ENCODE measurements at regions not wholly inside any gene's neighbourhood (a gene's known extent, or its start where the extent isn't known, plus 50 kb on each side); places are given as distances from the start of the nearest gene placed in this dataset.
"Not testable (repeated sequence)": the region's sequence is repeated elsewhere in the genome, so short reads cannot be mapped to it uniquely, and the experiment has no call there.

DNA sequence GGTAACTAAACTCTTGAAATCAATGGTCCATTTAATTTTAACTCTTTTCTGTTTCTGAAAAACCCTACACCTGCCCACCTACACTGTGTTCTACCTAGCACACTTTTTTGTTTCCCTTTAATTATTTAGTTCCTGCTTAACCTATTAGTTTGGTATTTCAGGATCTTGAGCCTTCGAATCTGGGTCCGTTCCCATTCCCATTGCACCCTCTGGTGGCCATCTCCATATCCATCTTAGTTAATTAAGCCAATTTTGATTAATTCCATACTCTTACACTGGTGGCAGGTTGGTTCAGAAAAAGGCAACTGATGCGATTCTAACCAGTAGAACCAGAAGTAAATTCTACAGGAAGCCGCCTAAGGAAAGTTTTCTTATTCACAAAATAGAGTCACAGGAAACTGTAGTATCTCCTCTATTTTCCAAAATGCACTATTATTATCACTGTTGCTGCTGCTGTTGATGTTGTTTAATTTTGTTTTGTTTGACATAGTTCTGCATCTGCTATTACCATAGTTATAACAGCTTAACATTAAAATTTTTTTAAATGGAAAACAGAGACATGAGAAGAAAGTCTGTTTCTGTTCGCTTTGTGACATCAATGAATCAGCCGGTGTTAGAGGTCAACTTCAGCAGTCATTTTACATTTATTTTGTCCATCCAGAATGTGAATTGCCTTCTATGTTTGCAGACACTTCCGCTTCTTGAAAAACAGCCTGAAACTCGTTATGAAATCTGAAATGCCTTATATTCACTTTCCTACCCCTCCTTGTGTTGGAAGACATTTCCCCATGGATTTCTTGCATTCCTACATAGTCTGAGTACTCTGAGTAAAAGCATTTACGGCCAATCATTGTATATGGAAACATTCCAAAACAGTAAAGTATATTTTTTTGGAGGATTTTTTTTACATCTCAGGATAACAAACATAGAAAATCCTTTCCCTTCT, 115.5 kb upstream of the NCAM2 start:
- H3K27me3 ChIP-seq (ENCODE audit: control insufficient read depth, insufficient read depth, low read length), result no peaks in the 10 kb centered on the region
- H3K27ac ChIP-seq (ENCODE audit: low read depth, low read length), result no peak overlapping the region
- no peak overlapping the region for H3K4me3 ChIP-seq (ENCODE audit: low read length)
- no peaks in the 10 kb centered on the region for H3K36me3 ChIP-seq (ENCODE audit: control insufficient read depth, insufficient read depth, low read length)
- no peaks in the 10 kb centered on the region for H3K4me1 ChIP-seq (ENCODE audit: control insufficient read depth, insufficient read depth, low read length)
- no peak overlapping the region for H3K9ac ChIP-seq (ENCODE audit: low read length)

DNA sequence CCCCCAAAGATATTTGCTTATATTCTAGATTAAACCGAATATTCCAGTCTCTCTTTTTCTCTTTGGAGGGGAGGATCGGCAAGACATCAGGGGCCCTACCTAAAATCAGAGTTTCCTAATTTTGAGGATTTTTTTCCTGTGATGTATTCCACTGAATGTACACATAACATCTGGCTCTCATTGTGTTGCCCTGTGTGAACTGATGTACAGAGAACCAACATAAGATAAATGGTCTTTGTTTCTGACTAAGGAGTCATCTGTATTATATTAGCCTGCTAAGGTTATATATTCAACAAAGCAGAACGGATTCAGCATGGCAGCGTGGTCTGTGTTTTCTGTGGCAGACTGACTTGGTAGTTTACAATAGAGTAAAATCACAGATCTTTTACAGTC, 114.8 kb upstream of the NCAM2 start:
- no peaks in the 10 kb centered on the region for H3K4me1 ChIP-seq (ENCODE audit: control insufficient read depth, insufficient read depth, low read length)
- no peak overlapping the region for H3K27ac ChIP-seq (ENCODE audit: low read depth, low read length)
- H3K9ac ChIP-seq (ENCODE audit: low read length), result no peak overlapping the region
- no peaks in the 10 kb centered on the region for H3K27me3 ChIP-seq (ENCODE audit: control insufficient read depth, insufficient read depth, low read length)
- H3K36me3 ChIP-seq (ENCODE audit: control insufficient read depth, insufficient read depth, low read length), result no peaks in the 10 kb centered on the region
- no peak overlapping the region for H3K4me3 ChIP-seq (ENCODE audit: low read length)

DNA sequence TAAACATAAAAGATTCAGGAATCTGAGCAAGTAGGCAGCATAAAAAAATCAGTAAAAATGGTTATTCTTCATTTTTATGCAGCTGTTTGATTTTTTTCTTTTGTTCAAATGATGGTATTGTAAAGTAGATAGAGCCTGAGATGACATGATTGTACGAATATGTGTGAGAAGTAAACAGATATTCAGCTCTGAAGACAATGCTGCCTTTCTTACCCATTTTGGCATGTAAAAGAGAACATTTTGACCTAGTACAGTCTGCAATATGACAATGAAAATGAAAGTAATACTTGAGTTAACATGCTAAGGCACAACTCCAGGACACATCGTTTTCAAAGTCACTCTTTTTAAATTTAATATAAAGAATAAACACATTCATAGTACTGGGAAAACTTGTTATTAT, 95.7 kb upstream of the NCAM2 start:
- H3K27ac ChIP-seq (ENCODE audit: low read depth, low read length), result no peak overlapping the region
- no peak overlapping the region for H3K4me3 ChIP-seq (ENCODE audit: low read length)
- no peaks in the 10 kb centered on the region for H3K27me3 ChIP-seq (ENCODE audit: control insufficient read depth, insufficient read depth, low read length)
- no peak overlapping the region for H3K9ac ChIP-seq (ENCODE audit: low read length)
- H3K4me1 ChIP-seq (ENCODE audit: control insufficient read depth, insufficient read depth, low read length), result no peaks in the 10 kb centered on the region
- no peaks in the 10 kb centered on the region for H3K36me3 ChIP-seq (ENCODE audit: control insufficient read depth, insufficient read depth, low read length)

DNA sequence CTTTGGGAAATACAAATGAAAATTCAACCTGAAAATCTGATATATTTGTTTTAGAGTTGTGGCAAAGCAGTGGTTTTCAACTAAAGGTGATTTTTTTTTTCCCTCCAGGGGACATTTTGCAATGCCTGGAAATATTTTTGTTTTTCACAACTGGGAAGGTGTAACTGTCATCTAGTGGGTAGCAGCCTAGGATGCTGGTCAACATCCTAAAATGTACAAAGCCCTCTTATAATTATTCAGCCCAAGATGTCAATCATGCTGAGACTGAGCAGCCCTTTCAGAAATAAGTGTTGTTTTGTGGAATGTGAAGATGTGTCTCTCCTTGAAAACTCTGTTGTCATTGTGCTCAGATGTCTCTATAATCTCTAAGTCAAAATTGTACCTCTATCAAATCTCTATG, 95.2 kb upstream of the NCAM2 start:
- no peaks in the 10 kb centered on the region for H3K27me3 ChIP-seq (ENCODE audit: control insufficient read depth, insufficient read depth, low read length)
- no peak overlapping the region for H3K27ac ChIP-seq (ENCODE audit: low read depth, low read length)
- no peak overlapping the region for H3K4me3 ChIP-seq (ENCODE audit: low read length)
- no peaks in the 10 kb centered on the region for H3K36me3 ChIP-seq (ENCODE audit: control insufficient read depth, insufficient read depth, low read length)
- H3K9ac ChIP-seq (ENCODE audit: low read length), result no peak overlapping the region
- no peaks in the 10 kb centered on the region for H3K4me1 ChIP-seq (ENCODE audit: control insufficient read depth, insufficient read depth, low read length)

DNA sequence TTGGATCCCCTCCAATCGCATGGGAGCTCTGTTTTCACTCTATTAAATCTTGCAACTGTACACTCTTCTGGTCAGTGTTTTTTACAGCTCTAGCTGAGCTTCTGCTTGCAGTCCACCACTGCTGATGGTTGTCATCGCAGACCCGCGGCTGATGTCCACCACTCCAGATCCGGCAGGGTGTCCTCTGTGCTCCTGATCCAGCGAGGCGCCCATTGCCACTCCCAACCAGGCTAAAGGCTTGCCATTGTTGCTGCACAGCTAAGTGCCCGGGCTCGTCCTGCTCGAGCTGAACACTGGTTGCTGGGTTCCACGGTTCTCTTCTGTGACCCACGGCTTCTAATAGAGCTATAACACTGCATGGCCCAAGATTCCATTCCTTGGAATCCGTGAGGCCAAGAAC, 70.7 kb upstream of the NCAM2 start:
- not testable (repeated sequence) for H3K27me3 ChIP-seq (ENCODE audit: control insufficient read depth, insufficient read depth, low read length); H3K4me1 ChIP-seq (ENCODE audit: control insufficient read depth, insufficient read depth, low read length); H3K9ac ChIP-seq (ENCODE audit: low read length); H3K27ac ChIP-seq (ENCODE audit: low read depth, low read length); H3K4me3 ChIP-seq (ENCODE audit: low read length); H3K36me3 ChIP-seq (ENCODE audit: control insufficient read depth, insufficient read depth, low read length)

DNA sequence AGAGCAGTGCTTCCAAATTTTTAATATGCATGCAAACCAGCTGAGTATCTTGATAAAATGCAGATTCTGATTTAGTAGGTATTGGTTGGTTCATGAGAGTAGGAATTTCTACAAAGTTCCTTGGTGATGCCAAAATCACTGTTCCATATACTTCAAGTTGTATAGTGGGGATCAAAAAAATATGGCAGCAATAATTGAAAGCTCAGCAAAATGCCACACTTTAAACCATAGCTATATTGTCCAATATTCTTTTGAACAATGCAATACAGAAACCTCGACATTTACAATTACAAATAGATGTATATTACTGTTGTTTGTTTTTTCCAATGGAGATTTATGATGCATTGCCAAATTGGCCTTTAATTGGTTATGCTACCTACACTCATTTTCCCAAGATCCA, 55.7 kb upstream of the NCAM2 start:
- no peak overlapping the region for H3K9ac ChIP-seq (ENCODE audit: low read length)
- no peaks in the 10 kb centered on the region for H3K36me3 ChIP-seq (ENCODE audit: control insufficient read depth, insufficient read depth, low read length)
- H3K27me3 ChIP-seq (ENCODE audit: control insufficient read depth, insufficient read depth, low read length), result no peaks in the 10 kb centered on the region
- no peak overlapping the region for H3K4me3 ChIP-seq (ENCODE audit: low read length)
- H3K27ac ChIP-seq (ENCODE audit: low read depth, low read length), result no peak overlapping the region
- H3K4me1 ChIP-seq (ENCODE audit: control insufficient read depth, insufficient read depth, low read length), result peaks cover 8% of the 10 kb centered on the region

DNA sequence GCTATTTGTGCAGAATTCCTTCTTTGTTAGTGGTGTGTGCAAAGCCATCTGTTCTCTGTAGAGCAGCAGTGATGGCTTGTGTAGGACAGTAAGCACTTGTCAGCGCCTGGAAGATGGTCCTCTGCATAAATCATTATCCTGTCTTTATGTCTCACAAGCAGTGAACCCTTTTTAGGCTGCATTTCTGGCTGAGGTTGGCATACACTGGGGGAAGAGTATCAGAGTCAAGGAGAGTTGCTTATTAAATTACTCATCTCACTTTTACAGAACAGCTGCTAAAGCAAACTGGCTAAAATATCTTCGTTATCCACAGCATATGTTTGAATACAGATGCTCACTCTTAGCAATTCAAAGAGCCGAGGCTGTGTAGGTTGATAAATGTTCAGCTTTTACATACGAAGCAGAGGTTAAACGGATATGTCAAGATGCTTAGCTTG, 54.6 kb upstream of the NCAM2 start:
- H3K27me3 ChIP-seq (ENCODE audit: control insufficient read depth, insufficient read depth, low read length), result no peaks in the 10 kb centered on the region
- no peak overlapping the region for H3K9ac ChIP-seq (ENCODE audit: low read length)
- H3K36me3 ChIP-seq (ENCODE audit: control insufficient read depth, insufficient read depth, low read length), result no peaks in the 10 kb centered on the region
- H3K4me3 ChIP-seq (ENCODE audit: low read length), result no peak overlapping the region
- H3K4me1 ChIP-seq (ENCODE audit: control insufficient read depth, insufficient read depth, low read length), result peaks cover 8% of the 10 kb centered on the region
- no peak overlapping the region for H3K27ac ChIP-seq (ENCODE audit: low read depth, low read length)

DNA sequence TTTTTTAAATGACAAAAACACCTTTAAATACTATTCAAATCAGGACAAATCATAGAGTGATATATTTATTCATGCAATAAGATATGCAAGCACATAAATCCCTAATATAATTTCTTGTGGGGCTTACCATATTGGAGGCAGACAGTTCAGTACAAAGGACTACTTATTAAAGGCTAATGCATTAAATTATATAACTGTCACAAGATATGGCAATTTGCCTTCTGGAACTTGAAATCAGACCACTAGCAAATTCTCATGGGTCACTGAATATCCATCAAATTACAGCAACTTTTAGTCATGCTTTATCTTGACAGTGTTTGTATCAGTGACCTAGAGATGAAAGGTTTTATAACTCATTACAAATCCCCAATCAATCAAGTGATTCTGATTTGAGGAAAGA, 54.1 kb upstream of the NCAM2 start:
- Histone ChIP-seq H3K9ac (ENCODE audit: low read length) (no peak overlapping the region), H3K27me3 (ENCODE audit: control insufficient read depth, insufficient read depth, low read length) (no peaks in the 10 kb centered on the region), H3K4me3 (ENCODE audit: low read length) (no peak overlapping the region), H3K27ac (ENCODE audit: low read depth, low read length) (no peak overlapping the region), H3K4me1 (ENCODE audit: control insufficient read depth, insufficient read depth, low read length) (peaks cover 8% of the 10 kb centered on the region), H3K36me3 (ENCODE audit: control insufficient read depth, insufficient read depth, low read length) (no peaks in the 10 kb centered on the region)

DNA sequence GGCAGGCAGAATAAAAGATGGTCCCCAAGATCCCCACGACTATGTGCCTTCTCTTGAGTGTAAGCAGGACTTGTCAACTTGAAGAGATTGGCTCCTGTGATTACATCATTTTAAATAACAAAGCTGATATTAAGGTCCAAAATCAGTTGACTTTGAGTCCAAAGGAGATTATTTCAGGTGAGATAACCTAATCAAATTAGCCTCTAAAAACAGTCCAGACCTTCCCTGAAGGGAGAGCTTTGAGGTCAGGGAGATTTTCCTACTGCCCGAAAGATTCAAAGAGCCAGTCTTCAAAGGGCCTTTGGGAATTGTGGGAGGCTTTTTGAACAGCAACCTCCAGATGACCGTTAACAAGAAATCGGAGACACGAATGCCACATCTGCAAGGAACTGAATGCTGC, 51.5 kb upstream of the NCAM2 start:
- Histone ChIP-seq H3K36me3 (ENCODE audit: control insufficient read depth, insufficient read depth, low read length) (no peaks in the 10 kb centered on the region), H3K4me3 (ENCODE audit: low read length) (no peak overlapping the region), H3K4me1 (ENCODE audit: control insufficient read depth, insufficient read depth, low read length) (peaks cover 8% of the 10 kb centered on the region), H3K9ac (ENCODE audit: low read length) (no peak overlapping the region), H3K27ac (ENCODE audit: low read depth, low read length) (no peak overlapping the region), H3K27me3 (ENCODE audit: control insufficient read depth, insufficient read depth, low read length) (no peaks in the 10 kb centered on the region)
